ENCODE measurements at regions not wholly inside any gene's neighbourhood (a gene's known extent, or its start where the extent isn't known, plus 50 kb on each side); places are given as distances from the start of the nearest gene placed in this dataset.

DNA sequence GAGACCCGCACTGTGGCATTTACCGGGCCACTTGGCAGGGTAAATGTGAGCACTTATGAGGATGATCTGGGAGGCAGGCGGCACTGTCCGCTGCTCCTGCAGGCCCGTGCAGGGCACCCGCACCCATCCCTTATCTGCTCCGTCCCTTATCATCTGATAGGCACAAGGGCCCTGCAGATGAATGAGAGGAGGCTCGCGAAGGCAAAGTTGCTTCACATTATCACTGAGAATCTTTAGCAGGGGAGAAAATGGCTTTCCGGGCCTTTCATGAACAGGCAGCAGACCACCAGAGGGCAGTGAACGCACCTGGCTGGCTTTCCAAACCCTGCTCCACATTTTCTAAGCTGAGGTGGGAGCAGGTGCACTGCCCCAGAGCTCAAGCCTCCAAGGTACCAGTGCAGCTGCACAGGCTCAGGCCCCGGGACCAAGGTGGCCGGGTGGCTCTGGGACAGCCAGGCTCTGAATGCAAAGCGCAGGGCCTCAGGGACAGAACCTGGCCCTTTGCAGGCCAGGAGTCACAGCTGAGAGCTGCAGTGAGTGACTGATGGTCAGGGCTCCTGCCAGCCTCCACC is 165.6 kb downstream of the SHANK2 start:
- Histone ChIP-seq H3K4me3 (ENCODE audit: low read length) (no peak overlapping the region), H3K27ac (ENCODE audit: low read depth, low read length) (no peak overlapping the region)
- no peak overlapping the region for H3K27ac Mint-ChIP-seq

DNA sequence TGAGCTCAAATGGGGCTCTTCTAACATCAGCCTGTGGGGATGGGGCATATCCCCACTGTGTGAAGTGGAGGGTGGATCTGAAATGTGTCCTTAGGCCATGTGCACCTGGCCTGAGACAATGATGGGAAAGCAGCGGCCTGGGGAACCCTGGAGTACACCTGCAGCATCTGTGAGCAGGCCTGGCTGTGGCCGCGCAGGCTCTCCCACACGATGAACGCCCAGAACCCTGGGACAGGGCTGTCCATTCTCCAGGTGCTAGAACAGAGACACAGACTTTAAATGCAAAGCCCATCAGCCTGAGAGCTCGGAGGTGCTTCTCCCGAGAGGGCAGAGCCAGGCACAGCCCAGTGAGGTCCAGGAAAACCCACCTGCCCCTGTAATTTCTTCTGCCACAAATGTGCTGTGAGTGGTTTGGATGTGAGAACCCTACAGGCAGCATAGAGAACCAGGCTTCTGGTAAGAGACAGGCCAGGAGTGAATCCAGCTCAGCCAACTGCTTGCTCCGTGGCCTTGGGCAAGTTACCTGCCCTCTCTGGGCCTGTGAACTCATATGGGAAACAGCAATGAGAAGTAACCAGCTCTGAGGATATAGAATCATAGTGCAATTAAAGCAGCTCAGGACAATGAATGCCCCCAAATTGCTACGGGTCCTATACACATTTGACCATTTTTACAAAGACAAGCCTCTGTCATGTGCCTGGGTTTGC is 167.9 kb downstream of the SHANK2 start:
- Mint-ChIP-seq H3K27me3 (ENCODE audit: insufficient read depth) (no peaks in the 10 kb centered on the region), H3K4me3 (no peak overlapping the region), H3K36me3 (ENCODE audit: low read depth) (peaks cover 20% of the 10 kb centered on the region), H3K9me3 (peaks cover 7% of the 10 kb centered on the region), H3K27ac (no peak overlapping the region), H3K4me1 (no peaks in the 10 kb centered on the region)
- no peak for DNase-seq
- no peak overlapping the region for H3K9ac ChIP-seq (ENCODE audit: extremely low read depth, low read length, poor library complexity, severe bottlenecking)
- TF ChIP-seq CTCF (conservative IDR thresholded peaks at IDR 0.05) = no peak
- no peaks in the 10 kb centered on the region for H3K27me3 ChIP-seq (ENCODE audit: control insufficient read depth, insufficient read depth, low read length, poor library complexity, severe bottlenecking)
- H3K27ac ChIP-seq (ENCODE audit: low read depth, low read length) = no peak overlapping the region
- WGBS, 2 experiments (ENCODE audit: insufficient coverage in 1 of 2, insufficient read length in 1 of 2) = 93 to 97% methylated on average over 5 to 9 of the region's 9 CpGs
- H3K9me3 ChIP-seq (ENCODE audit: control insufficient read depth, low read length) = no peaks in the 10 kb centered on the region
- no peak overlapping the region for H3K4me3 ChIP-seq (ENCODE audit: low read length)
- no peaks in the 10 kb centered on the region for H3K36me3 ChIP-seq (ENCODE audit: control insufficient read depth, insufficient read depth, low read length)
- no peaks in the 10 kb centered on the region for H3K4me1 ChIP-seq (ENCODE audit: control insufficient read depth, insufficient read depth, low read length)

More for the DNA sequence above, 165.6 kb downstream of the SHANK2 start:
- H3K9me3 Mint-ChIP-seq = no peaks in the 10 kb centered on the region
- no peaks in the 10 kb centered on the region for H3K9me3 ChIP-seq (ENCODE audit: control insufficient read depth, low read length)
- H3K36me3 ChIP-seq (ENCODE audit: control insufficient read depth, insufficient read depth, low read length) = no peaks in the 10 kb centered on the region
- H3K36me3 Mint-ChIP-seq (ENCODE audit: low read depth) = peaks cover 18% of the 10 kb centered on the region
- 60 to 71% methylated on average over 4 to 14 of the region's 14 CpGs for WGBS, 2 experiments (ENCODE audit: insufficient coverage in 1 of 2, insufficient read length in 1 of 2)
- H3K27me3 ChIP-seq (ENCODE audit: control insufficient read depth, insufficient read depth, low read length, poor library complexity, severe bottlenecking) = no peaks in the 10 kb centered on the region
- DNase-seq = peak; percentile 90
- no peaks in the 10 kb centered on the region for H3K4me1 ChIP-seq (ENCODE audit: control insufficient read depth, insufficient read depth, low read length)
- no peaks in the 10 kb centered on the region for H3K4me1 Mint-ChIP-seq
- H3K9ac ChIP-seq (ENCODE audit: extremely low read depth, low read length, poor library complexity, severe bottlenecking) = no peak overlapping the region
- peak; percentile 91 for TF ChIP-seq CTCF (conservative IDR thresholded peaks at IDR 0.05)
- no peak overlapping the region for H3K4me3 Mint-ChIP-seq
- no peaks in the 10 kb centered on the region for H3K27me3 Mint-ChIP-seq (ENCODE audit: insufficient read depth)

- peaks cover 19% of the 10 kb centered on the region for H3K9me3 Mint-ChIP-seq
- Histone ChIP-seq H3K27me3 (ENCODE audit: control insufficient read depth, insufficient read depth, low read length, poor library complexity, severe bottlenecking) (no peaks in the 10 kb centered on the region), H3K4me1 (ENCODE audit: control insufficient read depth, insufficient read depth, low read length) (no peaks in the 10 kb centered on the region), H3K36me3 (ENCODE audit: control insufficient read depth, insufficient read depth, low read length) (no peaks in the 10 kb centered on the region), H3K9ac (ENCODE audit: extremely low read depth, low read length, poor library complexity, severe bottlenecking) (no peak overlapping the region), H3K4me3 (ENCODE audit: low read length) (no peak overlapping the region), H3K9me3 (ENCODE audit: control insufficient read depth, low read length) (no peaks in the 10 kb centered on the region), H3K27ac (ENCODE audit: low read depth, low read length) (no peak overlapping the region)
- H3K36me3 Mint-ChIP-seq (ENCODE audit: low read depth) = peaks cover 26% of the 10 kb centered on the region
- 86 to 91% methylated on average over 4 of the region's 4 CpGs for WGBS, 2 experiments (ENCODE audit: insufficient coverage in 1 of 2, insufficient read length in 1 of 2)
- no peak for TF ChIP-seq CTCF (conservative IDR thresholded peaks at IDR 0.05)
- H3K4me1 Mint-ChIP-seq = no peaks in the 10 kb centered on the region
- no peak overlapping the region for H3K4me3 Mint-ChIP-seq
- no peaks in the 10 kb centered on the region for H3K27me3 Mint-ChIP-seq (ENCODE audit: insufficient read depth)
- H3K27ac Mint-ChIP-seq = no peak overlapping the region
- DNase-seq = no peak
These were observed 169.3 kb downstream of the SHANK2 start for GRCh38 chr11:71083105-71083504.
